ENCODE measurements at regions not wholly inside any gene's neighbourhood (a gene's known extent, or its start where the extent isn't known, plus 50 kb on each side); places are given as distances from the start of the nearest gene placed in this dataset.
"Not testable (repeated sequence)": the region's sequence is repeated elsewhere in the genome, so short reads cannot be mapped to it uniquely, and the experiment has no call there.

DNA sequence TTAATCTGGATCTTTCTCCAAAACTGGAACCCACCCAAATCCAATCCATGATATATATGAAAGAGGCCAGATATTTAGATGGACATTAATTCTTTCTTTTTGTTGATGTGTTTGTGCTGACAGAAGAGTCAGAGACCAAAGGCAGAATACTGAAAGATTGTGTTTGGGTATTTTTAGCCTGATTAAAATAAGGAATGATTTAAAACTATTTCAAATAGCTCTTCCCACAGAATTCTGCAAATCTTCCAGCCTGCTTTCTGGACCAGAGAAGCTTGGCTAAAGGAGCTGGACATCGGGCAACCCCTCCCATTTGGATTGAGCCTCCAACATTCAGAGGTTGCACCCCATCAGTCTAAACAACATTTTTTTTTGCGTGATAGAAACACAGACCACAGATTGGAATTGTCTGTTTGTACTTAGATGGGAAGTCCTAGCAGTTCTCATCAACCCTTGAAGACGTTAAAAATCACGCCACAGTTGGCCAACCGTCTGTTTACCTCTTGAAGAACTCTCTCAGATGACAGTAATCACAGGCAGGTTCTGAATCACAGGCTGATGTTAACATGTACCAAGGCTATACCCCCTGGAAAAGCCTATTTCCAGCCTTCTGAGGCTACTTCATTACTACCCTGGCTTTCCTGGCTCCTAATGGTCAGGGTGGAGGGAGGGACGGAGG lies 155.2 kb upstream of the NRP1 start:
- no peak for DNase-seq

DNA sequence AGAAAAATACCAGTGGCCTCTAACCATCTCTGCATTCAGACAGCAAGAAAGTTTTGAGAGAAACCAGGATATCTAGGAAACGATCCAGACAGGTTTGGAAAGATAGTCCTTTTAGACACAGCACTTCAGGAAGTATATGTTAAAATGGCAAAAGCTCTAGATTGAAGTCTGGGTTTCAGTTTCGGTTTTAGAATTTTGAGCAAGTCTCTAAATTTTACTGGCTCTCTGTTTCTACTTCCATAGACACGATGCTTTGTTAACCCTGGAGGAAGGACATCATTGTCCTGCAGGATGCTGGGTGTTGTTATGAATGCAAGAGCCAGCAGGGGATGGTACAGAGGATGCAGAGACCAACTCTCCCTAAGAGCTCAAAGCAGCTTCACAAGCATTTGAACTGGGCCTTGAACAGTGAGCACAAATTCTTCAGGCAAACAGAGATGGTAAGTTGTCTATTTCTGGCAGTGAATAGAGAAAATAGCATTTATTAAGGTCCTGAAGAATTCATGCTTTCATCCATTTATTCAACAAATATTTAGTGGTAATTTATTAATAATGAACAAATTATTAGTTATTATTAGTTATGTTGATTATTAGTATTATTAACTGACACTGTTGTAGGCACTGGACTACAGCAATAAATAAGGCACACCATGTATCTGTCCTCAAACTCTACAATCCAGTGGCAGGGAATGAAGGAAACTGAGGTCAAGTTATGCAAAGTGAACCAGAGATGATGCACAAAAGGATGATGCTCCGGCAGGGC lies 152.7 kb upstream of the NRP1 start:
- no peak for DNase-seq

DNA sequence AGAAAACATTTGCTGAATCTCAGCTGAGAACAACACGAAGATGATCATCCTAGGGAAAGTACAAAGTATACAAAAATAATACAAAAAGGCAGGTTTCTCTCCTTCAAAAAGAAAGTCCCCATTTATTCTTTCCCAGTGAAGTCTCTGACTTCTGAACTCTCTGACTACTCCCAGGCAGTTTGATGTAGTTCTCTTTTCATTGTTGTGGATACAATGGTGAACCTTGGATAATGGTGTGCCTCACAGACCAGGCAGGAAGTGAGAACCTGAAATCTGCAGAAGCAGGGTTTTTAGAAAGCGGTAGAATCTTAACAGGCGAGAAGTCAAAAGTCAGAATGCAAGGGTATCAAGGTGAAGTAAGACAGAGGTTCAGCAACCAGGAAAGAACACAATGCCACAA lies 150.8 kb upstream of the NRP1 start:
- DNase-seq = no peak

DNA sequence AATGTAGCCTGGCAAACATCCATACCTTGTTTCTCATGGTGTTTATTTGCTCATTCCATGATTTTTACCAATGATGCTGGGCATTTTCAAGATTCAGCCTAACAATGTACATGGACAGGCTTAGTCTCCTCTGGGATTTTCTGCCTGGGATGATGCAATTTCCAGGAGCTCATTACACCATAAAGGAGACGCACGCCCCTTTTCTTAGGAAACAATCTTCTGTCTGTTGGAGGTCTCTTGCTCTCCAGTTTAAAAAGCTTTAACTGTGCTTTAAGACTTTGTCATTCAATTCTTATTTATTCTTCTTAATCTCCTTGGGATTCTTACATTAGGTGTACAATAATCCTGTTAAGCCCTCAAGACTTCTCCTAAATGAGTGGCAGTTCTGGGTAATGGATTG lies 150.3 kb upstream of the NRP1 start:
- DNase-seq = no peak

DNA sequence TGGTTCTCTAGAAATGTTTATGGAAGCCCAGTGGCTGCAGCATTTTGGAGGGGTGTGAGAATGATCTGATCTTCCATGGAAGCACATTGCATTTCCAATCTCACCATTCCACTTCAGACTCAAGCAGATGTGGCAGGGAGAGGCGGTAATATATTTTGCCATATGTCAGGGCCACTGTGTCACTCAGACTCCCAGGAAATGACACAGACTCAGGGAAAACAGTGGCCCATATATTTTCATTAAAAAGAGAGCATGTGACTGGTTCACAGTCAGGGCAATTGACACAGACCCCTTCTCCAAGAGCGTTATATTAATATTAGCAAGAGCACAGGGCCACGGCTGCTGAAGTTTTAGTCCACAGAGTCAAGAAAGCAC lies 149.3 kb upstream of the NRP1 start:
- no peak for DNase-seq

DNA sequence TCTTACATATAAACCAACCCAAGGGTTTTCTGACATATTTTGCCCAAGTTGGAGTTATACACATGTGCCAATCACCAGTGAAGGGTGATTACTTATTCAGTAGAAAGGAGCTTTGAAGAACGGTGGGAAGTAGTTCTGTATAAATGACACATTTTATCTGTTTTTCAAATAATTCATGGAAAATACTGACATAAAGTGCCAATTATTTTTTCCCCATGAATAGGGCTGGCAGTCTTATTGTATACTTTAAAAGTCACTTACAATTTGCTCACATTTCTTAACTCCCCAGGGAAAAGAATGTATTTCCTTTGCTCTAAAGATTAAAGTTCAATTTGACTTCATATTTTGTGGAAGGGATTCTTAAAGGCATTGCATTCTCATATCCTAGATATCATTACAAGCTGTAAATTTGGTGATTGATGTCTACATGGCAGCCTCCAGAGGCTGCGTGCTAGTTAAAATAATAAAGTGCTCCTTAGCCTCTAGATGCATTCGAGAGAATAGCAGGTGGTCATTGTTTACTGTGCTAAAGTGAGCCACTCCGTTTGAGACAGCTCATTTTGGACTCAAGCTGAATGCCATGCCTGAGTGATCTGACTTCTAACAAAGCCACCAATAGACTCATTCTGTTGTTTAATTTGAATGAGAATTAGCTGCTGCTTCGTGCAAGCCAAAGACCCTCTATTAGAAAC lies 148.8 kb upstream of the NRP1 start:
- peak; percentile 6 to 23 for DNase-seq

DNA sequence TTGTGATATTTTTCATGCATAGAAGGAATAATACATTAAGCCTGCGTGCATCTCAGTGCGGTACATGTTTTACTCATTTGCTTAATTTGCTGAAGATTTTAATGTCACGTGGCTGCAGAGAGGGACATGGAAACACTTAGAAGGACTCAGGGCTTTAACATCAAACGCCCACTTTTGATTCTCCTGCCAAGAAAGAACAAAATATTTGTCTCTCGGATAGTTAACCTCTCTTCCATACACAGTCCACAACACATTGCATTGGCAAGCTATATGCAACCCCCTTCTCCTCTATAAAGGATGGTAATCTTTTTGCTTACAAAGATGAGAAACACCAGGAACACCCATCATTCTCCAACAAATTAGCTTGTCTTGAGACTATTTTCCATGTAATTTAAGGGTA lies 148.0 kb upstream of the NRP1 start:
- DNase-seq = no peak

DNA sequence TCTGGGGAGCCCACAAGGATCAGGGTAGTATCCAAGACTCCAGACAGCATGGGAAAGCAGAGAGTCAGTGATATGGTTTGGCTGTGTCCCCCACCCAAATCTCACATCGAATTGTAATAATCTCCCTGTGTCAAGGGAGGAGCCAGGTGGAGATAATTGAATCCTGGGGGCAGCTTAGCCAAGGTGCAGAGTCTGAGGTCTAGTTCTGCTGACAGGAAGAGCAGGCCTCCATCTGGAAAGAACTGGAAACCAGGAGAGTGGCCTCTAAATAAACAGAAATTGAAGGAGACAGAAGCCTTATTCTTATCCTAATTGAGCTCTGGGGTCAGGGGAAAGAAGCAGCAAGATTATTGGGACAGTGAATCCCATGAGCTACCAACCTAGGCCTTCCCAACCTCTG lies 146.7 kb upstream of the NRP1 start:
- no peak for DNase-seq

DNA sequence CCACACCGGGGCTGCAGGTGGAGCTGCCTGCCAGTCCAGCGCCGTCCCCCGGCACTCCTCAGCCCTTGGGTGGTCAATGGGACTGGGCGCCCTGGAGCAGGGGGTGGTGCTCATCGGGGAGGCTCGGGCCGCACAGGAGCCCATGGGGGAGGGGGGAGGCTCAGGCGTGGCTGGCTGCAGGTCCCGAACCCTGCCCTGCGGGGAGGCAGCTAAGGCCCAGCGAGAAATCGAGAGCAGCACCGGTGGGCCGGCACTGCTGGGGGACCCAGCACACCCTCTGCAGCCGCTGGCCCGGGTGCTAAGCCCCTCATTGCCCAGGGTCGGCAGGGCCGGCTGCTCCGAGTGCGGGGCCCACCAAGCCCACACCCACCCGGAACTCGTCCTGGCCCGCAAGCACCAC lies 145.9 kb upstream of the NRP1 start:
- DNase-seq = not testable (repeated sequence)

DNA sequence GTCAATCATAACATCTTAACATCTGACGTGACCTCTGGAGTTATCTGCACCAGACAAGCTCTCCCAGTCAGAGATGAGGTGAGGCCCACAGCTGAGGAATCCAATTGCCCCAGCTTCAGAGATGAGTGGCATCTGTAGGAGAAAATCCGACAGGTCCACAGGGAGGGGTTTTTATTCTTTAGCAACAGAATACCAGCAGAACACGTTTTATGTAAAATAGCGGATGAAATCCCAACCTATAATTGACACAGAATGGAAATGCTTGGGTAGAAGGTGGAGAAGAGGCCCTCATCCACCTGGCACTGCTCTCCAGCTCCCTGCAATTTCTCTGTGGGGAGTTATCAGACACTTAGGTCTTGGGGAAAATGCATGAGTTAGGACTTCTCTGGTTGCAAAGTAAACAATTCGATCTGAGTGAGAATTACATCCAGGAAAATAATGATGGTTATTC lies 144.2 kb upstream of the NRP1 start:
- DNase-seq = peak in 1 of 2 experiments; percentile 29

DNA sequence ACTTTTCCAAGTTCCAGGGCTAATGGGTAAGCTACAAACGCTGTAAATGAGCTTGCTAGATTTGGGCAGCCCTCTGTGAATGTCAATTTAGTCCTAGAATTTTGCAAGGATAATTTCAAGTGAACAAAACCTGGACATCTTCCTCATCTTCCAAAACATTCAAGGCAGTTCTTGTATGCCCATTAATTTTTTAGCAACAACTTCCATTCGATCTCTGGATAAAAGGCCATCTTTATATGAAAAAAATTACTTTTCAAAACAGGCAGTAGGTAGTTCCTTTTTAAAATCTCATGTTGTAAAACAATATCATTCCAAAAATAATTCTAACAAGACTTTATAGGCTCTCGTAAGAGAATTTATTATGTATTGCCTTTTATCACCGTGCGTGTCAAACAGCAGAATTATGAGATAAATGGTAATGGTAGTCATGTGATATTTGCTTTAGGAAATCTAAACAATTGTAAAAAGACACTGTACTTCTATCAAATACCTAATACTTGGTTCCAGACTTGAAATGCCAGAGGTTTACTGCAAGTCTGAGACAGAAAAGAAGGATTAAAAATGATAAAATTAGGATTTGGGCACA lies 143.7 kb upstream of the NRP1 start:
- DNase-seq = no peak

DNA sequence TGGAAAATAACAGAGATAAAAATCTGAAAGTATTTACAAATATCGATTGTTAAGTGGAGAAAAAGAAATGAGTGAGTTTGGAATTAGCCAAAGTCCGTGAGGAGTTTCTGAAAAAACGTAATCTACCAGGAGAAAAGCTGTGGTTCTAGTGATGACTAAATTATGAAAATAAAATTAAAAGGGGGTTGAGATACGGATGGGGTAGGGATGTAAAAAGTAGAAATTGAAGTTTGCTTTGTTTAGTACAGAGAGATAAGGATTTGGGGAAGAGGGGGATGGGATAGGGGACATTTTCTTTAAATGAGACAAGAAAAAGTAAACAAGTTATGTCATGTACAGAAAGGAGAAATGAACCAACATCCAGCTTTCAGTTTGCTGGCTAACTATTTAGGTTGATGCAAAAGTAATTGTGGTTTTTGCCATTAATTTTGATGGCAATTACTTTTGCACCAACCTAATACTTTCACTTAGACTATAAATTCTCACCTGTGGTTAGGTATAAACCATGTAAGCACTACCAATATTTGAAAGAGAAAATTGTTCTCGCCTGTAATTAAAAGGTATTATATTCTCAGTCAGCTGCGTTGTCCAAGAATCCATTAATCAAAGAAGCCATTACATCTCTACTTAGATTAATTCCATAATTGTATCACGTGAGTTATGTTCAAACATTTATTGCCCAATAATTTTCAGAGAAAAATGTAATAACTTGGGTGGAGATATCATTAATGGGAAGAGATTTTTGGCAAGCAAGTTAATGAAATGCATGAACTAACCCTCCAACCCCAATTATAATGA lies 143.0 kb upstream of the NRP1 start:
- DNase-seq = no peak

DNA sequence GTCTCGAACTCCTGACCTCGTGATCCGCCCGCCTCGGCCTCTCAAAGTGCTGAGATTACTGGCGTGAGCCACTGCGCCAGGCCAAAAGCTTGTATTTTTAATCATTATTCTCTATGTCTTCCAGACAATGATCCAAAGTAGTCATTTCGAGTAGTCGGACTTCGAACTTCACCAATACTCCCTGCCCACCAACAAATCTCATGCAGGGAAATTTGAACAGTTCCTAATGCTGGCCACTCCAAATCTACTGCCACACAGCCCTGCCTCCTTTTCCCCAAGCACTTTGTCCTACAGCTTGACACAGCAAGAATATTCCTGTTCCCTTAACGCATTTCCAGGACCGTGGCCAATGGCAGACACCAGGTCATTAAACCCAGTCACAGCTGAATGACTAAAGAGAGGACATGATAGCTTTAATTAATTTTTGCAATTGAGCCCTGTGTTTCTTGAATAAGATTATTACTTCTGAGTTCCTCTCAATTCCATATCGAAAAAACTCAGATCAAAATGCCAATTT lies 142.3 kb upstream of the NRP1 start:
- no peak for DNase-seq

DNA sequence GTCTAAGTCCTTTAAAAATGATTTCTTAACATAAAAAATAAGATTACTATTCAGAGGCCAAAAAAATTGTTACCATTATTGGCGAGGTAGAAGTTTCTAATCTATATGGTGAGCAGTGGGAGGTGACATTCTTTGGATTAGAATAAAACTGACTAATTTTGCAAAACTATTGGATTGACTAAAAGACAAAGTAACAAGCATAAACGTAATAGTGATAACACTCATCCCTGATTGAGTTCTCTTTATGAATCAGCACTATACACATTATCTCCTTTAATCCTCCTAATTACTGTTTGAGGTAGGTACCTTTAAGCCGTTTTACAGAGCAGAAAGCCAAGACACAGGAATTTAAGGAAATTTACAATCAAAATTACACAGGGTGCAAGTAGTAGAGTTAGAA lies 139.2 kb upstream of the NRP1 start:
- DNase-seq = no peak

DNA sequence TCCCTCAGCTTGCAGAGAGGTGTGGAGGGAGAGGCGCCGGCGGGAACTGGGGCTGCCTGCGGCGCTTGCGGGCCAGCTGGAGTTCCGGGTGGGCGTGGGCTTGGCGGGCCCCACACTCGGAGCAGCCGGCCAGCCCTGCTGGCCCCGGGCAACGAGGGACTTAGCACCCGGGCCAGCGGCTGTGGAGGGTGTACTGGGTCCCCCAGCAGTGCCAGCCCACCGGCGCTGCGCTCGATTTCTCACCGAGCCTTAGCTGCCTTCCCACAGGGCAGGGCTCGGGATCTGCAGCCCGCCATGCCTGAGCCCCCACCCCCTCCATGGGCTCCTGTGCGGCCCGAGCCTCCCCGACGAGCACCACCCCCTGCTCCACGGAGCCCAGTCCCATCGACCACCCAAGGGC lies 133.5 kb upstream of the NRP1 start:
- DNase-seq = not testable (repeated sequence)

DNA sequence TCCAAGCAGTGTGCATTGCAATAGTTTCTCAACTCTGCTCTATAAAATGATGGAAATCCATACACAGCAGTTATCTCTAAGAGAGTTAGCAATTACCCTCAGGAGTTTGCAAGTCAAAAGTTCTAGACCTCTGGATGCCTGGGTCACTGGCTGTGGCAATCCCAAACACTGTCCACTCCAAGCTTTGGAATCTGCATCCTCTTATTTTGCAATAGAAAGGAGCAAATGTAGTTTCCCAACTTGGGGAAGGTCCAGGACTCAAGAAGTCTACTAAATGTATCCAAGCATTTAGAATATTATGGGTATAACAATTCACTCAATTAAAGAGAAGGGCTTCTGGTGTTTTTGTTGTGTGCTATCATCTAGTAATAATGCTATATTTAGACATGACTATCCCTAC lies 131.3 kb upstream of the NRP1 start:
- no peak for DNase-seq

DNA sequence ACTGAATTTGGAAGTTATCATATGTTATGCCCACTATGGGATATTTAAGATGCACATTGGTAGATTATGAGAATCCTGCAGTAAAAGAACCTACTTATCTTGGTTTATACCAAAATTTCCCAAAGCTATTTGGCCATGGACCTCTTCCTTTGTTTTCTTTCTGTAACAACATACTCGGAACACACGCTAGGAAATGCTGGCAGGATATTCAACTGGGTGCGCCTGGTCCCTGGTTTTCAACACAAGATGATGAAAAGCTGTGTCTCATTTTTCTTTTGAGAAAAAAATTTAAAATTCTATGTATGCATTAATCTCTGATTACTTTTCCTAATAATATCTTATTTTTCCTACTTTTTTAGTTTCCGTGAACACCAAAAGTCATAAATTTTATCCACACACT lies 128.5 kb upstream of the NRP1 start:
- no peak for DNase-seq

DNA sequence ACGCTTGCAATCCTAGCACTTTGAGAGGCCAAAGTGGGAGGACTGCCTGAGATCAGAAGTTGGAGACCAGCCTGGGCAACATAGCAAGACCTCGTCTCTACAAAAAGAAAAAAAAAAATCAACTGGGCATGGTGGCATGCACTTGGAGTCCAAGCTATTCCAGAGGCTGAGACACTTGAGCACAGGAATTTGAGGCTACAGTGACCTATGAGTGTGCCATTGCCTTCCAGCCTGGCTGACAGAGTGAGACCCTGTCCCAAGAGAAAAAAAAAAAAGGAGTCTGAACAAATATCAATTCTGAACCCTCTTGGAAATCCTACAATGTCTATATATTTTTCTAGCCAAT lies 126.8 kb upstream of the NRP1 start:
- DNase-seq = no peak

DNA sequence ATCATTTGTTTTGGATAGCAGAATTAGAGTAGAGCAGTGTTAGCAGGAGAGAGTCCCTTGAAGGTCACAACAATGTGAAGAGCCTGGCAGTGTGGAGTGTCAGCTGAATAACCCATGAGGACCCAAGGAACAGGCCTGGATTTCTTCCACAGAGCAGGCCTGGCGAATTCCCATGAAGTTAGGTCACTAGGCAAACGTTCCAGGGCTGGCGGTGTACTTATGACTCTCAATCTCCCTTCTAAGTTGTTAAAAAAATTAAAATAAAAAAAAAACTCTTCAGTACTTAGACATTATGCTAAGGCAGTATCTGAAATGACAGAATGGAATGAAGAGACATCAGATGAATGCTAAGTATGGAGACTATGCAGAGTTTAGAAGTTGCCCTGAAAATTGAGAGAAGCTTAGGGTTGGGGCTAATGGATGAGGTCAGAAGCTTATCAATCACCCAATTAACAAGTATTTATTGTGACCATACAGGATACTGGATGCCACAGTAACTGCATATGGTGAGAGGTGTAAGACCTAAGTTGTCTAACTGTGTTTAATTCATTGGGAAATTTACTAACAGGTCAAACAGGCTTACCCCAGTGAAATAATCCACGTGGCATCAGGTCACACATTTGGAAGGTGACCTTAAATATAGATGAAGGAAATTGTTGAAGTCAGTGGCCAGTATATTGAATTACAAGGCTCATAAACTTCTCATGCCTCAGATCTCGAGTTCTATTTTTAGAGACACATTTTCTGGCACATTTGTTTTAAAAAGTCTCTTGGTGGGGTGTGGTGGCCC lies 126.2 kb upstream of the NRP1 start:
- DNase-seq = no peak

DNA sequence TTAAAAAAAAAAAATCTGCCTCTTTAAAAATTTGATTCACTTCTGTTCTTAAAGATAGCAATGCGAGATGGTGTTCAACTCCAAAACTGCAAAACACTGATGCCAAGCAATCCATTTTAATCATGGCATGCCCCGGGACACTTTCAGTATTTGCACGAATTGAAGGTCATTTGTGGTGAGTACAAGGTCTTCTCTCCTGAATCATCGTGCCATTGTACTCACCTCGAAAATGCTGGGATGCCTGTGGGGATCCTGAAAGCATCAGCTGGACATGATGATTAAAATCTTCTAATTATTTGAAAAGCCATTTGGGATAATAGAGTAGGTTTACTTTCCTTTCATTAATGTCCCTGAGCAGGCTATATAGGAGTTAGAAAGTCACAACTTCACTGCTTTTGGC lies 125.1 kb upstream of the NRP1 start:
- DNase-seq = no peak

DNA sequence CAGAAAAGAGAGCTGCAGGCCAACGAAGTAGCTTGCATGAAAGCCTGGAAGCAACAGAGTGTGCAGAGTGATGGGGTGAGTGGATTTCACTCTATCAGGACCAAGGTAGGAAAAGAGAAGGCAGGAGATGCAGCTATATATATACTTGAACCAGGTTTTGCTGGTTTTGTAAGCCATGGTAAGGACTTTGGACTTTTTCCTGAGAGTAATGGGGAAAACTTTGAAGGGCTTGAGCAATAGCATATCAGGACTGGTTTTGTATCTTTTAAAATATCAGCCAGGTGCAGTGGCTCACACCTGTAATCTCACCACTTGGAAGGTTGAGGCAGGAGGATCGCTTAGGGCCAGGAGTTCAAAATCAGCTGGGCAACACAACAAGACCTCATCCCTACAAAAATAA lies 120.6 kb upstream of the NRP1 start:
- DNase-seq = no peak

DNA sequence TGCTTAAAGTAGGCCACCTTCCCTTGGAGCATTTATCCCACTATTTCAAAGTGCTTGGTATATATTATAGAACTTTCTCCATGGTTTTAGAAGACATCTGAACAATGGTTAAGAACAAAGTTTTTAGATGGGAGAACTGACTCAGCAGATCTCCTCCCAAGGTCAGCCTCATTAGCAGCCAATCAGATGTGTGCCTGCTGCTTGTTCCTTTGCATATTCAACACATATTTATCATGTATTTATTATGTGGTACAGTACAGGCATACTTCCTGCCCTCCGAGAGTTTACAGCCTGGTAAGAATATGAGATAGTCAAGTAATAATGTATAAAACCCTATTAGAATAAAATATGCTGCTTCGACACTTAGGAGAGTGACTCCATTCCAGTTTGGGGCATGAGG lies 120.1 kb upstream of the NRP1 start:
- no peak for DNase-seq
